Activated naive CD8-positive, alpha-beta T cell treated with anti-CD3 and anti-CD28 coated beads, Interleukin-2, amount 10 ng/mL, durations not matched to agents 7 days and 5 days (primary cell): ENCODE measurements at regions not wholly inside any gene's neighbourhood (a gene's known extent, or its start where the extent isn't known, plus 50 kb on each side); places are given as distances from the start of the nearest gene placed in this dataset.

Experiments used
- ATAC-seq: fragments of 150-1000 bp; cut with Tn5 transposase; one replicate; pipeline ENCODE4 v1.10.0; 2021; ENCODE audit warnings: low read depth, moderate library complexity
- POLR2A ChIA-PET: fragments of 350-600 bp; sonication (Branson Sonifier 250); formaldehyde crosslinking; loops from one replicate; lab custom pipeline; 2021; ENCODE audit warnings: antibody characterized with exemption; lab: Charles Lee
- DNase-seq: peaks from one replicate; pipeline ENCODE4 v3.0.0; 2021
- H3K27ac Mint-ChIP-seq: one replicate; pipeline ENCODE4 v1.8.0; 2022; ENCODE audit warnings: mild to moderate bottlenecking, mixed read lengths
- H3K27me3 Mint-ChIP-seq: one replicate; pipeline ENCODE4 v1.8.0; 2022; ENCODE audit warnings: mild to moderate bottlenecking, moderate library complexity, mixed read lengths
- H3K36me3 Mint-ChIP-seq: one replicate; pipeline ENCODE4 v1.8.0; 2021; ENCODE audit warnings: mild to moderate bottlenecking, mixed read lengths
- H3K4me1 Mint-ChIP-seq: one replicate; pipeline ENCODE4 v1.8.0; 2021; ENCODE audit warnings: mixed read lengths
- H3K4me3 Mint-ChIP-seq: one replicate; pipeline ENCODE4 v1.8.0; 2022; ENCODE audit warnings: mild to moderate bottlenecking, moderate library complexity, mixed read lengths
- H3K9me3 Mint-ChIP-seq: one replicate; pipeline ENCODE4 v1.8.0; 2021; ENCODE audit warnings: mixed read lengths

DNA sequence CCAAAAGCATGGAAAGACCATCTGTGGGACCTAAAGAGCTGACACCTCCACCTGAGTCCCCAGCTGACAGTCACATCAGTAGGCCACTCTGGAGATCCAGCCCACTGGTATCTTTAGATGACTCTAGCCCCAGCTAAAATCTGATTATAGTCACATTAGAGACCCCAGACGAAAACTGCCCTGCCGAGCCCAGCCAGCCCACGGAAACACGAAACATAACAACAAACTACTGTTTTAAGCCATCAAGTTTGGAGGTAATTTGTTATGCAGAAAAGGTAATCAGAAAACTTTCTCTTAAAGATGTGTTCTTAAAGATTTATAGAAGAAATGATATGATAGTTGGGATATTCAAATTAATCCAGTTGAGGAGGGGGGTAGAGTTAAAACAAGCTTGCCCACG lies 175.7 kb downstream of the DHX15 start:
- H3K27ac Mint-ChIP-seq, result no peak overlapping the region
- no peaks in the 10 kb centered on the region for H3K36me3 Mint-ChIP-seq
- no peak overlapping the region for H3K4me3 Mint-ChIP-seq
- POLR2A ChIA-PET, result no interaction called here
- H3K9me3 Mint-ChIP-seq, result no peaks in the 10 kb centered on the region
- ATAC-seq (no peak), DNase-seq (no peak)
- no peaks in the 10 kb centered on the region for H3K4me1 Mint-ChIP-seq
- H3K27me3 Mint-ChIP-seq, result peaks cover 2% of the 10 kb centered on the region

DNA sequence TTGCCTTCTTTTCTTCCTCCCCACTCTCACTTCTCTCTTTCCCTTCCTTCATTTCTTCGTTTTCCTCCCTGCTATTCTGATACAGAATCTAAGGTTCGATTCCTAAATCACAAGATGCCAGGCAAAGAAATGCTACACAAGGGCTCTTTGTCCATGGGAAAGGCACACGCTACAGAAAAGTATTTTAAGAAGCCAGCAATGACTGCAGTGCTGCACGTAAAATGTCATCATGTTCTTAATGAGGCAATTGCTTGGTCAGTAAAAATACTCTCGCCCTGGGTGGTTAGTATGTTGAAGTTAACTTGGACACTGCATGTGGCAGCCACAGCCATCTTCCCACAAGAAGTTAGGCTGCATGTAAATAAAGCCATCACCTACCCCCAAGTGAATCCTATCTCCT lies 178.4 kb downstream of the DHX15 start:
- H3K27me3 Mint-ChIP-seq, result peaks cover 2% of the 10 kb centered on the region
- no peaks in the 10 kb centered on the region for H3K9me3 Mint-ChIP-seq
- ATAC-seq (no peak), DNase-seq (no peak)
- H3K36me3 Mint-ChIP-seq, result no peaks in the 10 kb centered on the region
- H3K27ac Mint-ChIP-seq, result no peak overlapping the region
- H3K4me1 Mint-ChIP-seq, result no peaks in the 10 kb centered on the region
- H3K4me3 Mint-ChIP-seq, result no peak overlapping the region
- POLR2A ChIA-PET, result no interaction called here

DNA sequence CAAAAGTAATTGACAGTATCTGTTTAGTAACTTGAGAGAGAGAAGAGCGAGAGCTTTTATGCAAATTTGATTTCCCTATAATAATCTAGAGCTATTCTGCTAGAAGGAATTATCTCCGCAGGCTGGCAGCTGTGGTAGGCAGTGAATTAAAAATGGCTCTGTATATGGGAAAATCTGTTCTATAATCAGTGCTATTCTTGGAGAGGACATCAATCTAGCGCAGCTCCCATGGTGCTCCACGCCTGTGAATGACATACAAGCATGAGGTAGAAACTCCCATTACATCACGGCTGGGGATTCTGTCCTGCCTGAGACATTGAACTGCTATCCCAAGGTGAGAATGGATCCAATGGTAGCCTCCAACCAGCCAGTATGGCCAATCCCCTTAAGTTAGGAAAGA lies 179.0 kb downstream of the DHX15 start:
- Mint-ChIP-seq H3K27ac (no peak overlapping the region), H3K4me3 (no peak overlapping the region), H3K27me3 (peaks cover 2% of the 10 kb centered on the region), H3K4me1 (no peaks in the 10 kb centered on the region), H3K9me3 (no peaks in the 10 kb centered on the region), H3K36me3 (no peaks in the 10 kb centered on the region)
- ATAC-seq (no peak), DNase-seq (no peak)
- POLR2A ChIA-PET, result no interaction called here

DNA sequence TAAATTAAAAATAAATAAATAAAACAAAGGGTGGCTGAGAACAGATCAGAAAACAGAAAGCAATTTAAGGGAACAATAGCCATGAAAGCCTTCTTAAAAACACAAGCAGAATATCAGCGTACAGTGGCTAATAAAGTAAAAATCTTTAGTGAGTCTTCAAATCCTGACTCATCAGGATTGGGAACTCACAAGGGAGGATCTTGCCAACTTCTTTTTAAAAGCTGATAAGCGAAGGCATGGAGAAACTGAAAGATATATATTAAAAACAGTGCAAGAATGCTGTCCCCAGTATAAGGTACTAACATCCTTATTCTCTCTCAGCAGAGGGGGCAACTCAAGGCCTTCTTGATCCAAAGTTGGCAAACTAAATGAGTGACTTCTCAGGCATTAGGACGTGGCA lies 180.1 kb downstream of the DHX15 start:
- ATAC-seq (no peak), DNase-seq (no peak)
- Mint-ChIP-seq H3K36me3 (no peaks in the 10 kb centered on the region), H3K9me3 (no peaks in the 10 kb centered on the region), H3K4me3 (no peak overlapping the region), H3K27ac (no peak overlapping the region), H3K27me3 (peaks cover 2% of the 10 kb centered on the region), H3K4me1 (no peaks in the 10 kb centered on the region)
- POLR2A ChIA-PET, result no interaction called here

DNA sequence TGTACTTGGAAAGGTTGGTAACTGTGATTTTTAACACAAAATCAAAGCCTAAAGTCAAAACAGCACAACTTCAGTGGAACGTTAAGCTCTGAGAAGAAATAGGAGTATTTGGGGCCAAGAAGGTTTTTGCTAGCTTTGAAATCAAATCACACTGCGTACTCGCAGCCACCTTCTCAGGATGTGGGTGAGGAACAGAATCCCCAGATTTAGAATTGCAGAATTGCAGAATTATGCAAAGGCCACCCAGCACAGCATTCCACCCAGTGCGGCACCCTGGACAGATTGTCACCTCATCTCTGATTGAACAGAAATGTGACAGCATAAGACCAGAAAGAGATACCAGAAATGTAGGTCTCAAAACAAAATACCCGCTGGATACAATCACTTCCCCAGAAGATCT lies 181.1 kb downstream of the DHX15 start:
- no peak for ATAC-seq
- POLR2A ChIA-PET, result no interaction called here
- DNase-seq, result no peak
- peaks cover 4% of the 10 kb centered on the region for H3K27me3 Mint-ChIP-seq
- no peaks in the 10 kb centered on the region for H3K4me1 Mint-ChIP-seq
- H3K27ac Mint-ChIP-seq, result no peak overlapping the region
- no peaks in the 10 kb centered on the region for H3K36me3 Mint-ChIP-seq
- H3K4me3 Mint-ChIP-seq, result no peak overlapping the region
- no peaks in the 10 kb centered on the region for H3K9me3 Mint-ChIP-seq

DNA sequence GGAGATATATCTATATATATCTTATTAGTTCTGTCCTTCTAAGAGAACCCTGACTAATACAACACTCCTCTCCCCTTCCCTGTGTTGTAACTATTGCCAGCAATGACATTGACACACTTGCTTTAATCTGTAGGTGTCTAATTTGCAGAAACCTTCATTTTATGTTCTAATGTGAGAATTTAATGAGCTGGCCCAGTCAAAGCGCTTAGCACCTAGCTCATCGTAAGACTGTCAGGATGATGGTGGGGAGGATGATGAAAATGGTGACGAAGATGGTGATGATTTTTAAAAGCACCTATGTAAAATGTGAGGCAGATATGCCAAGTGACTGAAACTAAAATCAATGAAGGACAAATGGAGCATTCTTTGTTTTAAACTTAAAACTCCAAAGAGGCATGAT lies 183.8 kb downstream of the DHX15 start:
- Mint-ChIP-seq H3K4me3 (no peak overlapping the region), H3K27ac (no peak overlapping the region), H3K9me3 (no peaks in the 10 kb centered on the region), H3K27me3 (peaks cover 2% of the 10 kb centered on the region), H3K4me1 (no peaks in the 10 kb centered on the region), H3K36me3 (no peaks in the 10 kb centered on the region)
- no peak for DNase-seq
- ATAC-seq, result no peak
- POLR2A ChIA-PET, result no interaction called here

- no peak for ATAC-seq
- H3K4me1 Mint-ChIP-seq, result no peaks in the 10 kb centered on the region
Observed at GRCh38 chr4:24396988-24397387, 187.4 kb downstream of the DHX15 start.

DNA sequence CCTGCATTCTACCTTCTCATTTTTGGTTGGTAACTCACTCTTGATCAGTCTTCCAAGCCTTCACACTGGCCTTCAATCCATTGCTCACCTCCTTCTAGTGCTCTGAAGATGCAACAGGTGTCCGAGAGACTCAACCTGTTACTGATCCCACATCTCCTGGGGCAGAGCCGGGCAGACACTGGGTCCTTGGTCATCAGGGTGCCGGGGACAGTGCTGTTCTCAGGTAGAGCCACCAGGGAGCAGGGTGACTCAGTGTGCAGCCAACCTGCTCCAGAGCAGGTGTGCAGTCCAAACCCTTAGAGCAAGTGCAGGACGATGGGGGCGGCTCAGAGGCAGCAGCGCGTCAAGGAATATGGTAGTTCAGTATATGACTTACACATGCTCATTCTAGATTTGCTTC lies 188.4 kb downstream of the DHX15 start:
- Mint-ChIP-seq H3K27me3 (peaks cover 2% of the 10 kb centered on the region), H3K36me3 (no peaks in the 10 kb centered on the region), H3K4me3 (no peak overlapping the region), H3K27ac (no peak overlapping the region), H3K4me1 (no peaks in the 10 kb centered on the region), H3K9me3 (no peaks in the 10 kb centered on the region)
- ATAC-seq (no peak), DNase-seq (no peak)
- POLR2A ChIA-PET, result no interaction called here

More at GRCh38 chr4:24396988-24397387, 187.4 kb downstream of the DHX15 start:
- Mint-ChIP-seq H3K27me3 (peaks cover 2% of the 10 kb centered on the region), H3K4me3 (no peak overlapping the region), H3K36me3 (no peaks in the 10 kb centered on the region), H3K27ac (no peak overlapping the region), H3K9me3 (no peaks in the 10 kb centered on the region)
- POLR2A ChIA-PET, result no interaction called here
- DNase-seq, result no peak

DNA sequence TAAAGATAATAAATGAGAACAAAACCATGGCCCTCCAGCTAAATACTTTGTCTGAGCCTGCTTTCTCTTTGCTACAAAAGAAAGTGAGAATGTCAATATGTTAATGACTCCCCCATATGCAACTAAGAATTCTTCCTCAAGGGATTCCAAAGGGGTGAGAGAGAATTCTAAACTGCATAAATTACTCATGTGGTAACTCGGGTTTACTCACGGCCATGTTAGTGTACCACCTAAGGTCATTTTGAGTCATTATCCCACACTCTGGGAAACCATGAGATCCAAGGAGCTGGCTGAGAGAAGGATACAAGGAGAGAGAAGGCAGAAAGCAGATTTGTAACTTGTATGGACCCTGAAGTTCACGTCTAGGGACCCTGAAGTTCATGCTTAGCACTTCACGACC lies 190.3 kb downstream of the DHX15 start:
- Mint-ChIP-seq H3K27me3 (peaks cover 1% of the 10 kb centered on the region), H3K4me3 (no peak overlapping the region), H3K36me3 (no peaks in the 10 kb centered on the region), H3K9me3 (no peaks in the 10 kb centered on the region), H3K4me1 (no peaks in the 10 kb centered on the region), H3K27ac (no peak overlapping the region)
- DNase-seq (no peak), ATAC-seq (no peak)
- POLR2A ChIA-PET, result no interaction called here

DNA sequence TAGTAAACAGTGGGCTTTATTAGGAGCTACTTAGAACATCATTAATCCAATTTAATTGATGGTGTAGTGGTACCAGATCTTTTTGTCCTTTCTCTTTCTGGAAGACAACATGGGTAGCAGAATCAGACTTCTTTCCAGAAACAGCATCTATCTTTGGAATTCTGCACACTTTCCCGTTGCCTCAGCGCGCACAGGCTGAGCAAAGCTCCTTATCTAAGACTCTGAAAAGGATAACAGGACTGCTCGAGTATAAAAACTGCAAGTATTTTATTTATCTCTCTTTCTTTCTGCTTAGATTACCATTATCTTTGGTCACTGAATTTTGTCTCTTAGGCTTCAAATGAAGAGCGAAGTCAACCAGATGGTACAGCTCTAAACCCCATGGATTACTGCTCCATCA lies 191.7 kb downstream of the DHX15 start:
- H3K9me3 Mint-ChIP-seq, result peaks cover 2% of the 10 kb centered on the region
- H3K27ac Mint-ChIP-seq, result no peak overlapping the region
- H3K4me1 Mint-ChIP-seq, result no peaks in the 10 kb centered on the region
- no peaks in the 10 kb centered on the region for H3K36me3 Mint-ChIP-seq
- H3K4me3 Mint-ChIP-seq, result no peak overlapping the region
- ATAC-seq, result no peak
- POLR2A ChIA-PET, result no interaction called here
- DNase-seq, result no peak
- H3K27me3 Mint-ChIP-seq, result no peaks in the 10 kb centered on the region

- no peak overlapping the region for H3K27ac Mint-ChIP-seq
- ATAC-seq (no peak), DNase-seq (no peak)
- peaks cover 8% of the 10 kb centered on the region for H3K9me3 Mint-ChIP-seq
- POLR2A ChIA-PET, result no interaction called here
- no peaks in the 10 kb centered on the region for H3K4me1 Mint-ChIP-seq
- H3K36me3 Mint-ChIP-seq, result no peaks in the 10 kb centered on the region
- no peaks in the 10 kb centered on the region for H3K27me3 Mint-ChIP-seq
- H3K4me3 Mint-ChIP-seq, result no peak overlapping the region
Observed at GRCh38 chr4:24382381-24382780, 202.0 kb downstream of the DHX15 start.

- Mint-ChIP-seq H3K4me1 (no peaks in the 10 kb centered on the region), H3K4me3 (no peak overlapping the region), H3K27ac (no peak overlapping the region), H3K27me3 (no peaks in the 10 kb centered on the region), H3K36me3 (no peaks in the 10 kb centered on the region), H3K9me3 (peaks cover 5% of the 10 kb centered on the region)
- DNase-seq (no peak), ATAC-seq (no peak)
- POLR2A ChIA-PET, result no interaction called here
Observed at GRCh38 chr4:24380957-24381665, 203.2 kb downstream of the DHX15 start.

DNA sequence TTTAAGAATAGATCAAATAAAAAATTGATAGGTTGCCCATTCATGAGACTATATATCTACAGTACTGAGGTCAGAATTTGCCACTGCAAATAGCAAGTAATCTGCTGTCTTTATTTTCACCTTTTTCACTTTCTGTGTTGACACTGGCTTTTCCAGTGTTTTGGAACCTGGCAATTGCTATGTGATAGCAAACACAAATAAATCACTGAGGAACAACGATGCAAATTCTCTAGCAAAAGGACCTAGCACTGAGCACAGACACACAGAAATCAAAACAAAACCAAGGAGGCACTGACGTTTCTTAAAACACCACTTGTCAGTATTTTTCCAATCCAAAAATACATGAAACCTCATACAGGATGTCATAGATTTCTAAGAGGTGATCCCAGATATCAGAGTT lies 210.7 kb downstream of the DHX15 start:
- no peak overlapping the region for H3K4me3 Mint-ChIP-seq
- DNase-seq, result no peak

GRCh38 chr4:24372881-24373280 lies 211.5 kb downstream of the DHX15 start:
- no peak for ATAC-seq
- Mint-ChIP-seq H3K4me1 (no peaks in the 10 kb centered on the region), H3K4me3 (no peak overlapping the region)

More for the DNA sequence above, 210.7 kb downstream of the DHX15 start:
- Mint-ChIP-seq H3K27me3 (no peaks in the 10 kb centered on the region), H3K27ac (no peak overlapping the region), H3K9me3 (no peaks in the 10 kb centered on the region), H3K36me3 (no peaks in the 10 kb centered on the region), H3K4me1 (no peaks in the 10 kb centered on the region)
- ATAC-seq, result no peak
- POLR2A ChIA-PET, result no interaction called here

GRCh38 chr4:24372341-24372740 lies 212.0 kb downstream of the DHX15 start:
- Mint-ChIP-seq H3K27me3 (no peaks in the 10 kb centered on the region), H3K27ac (no peak overlapping the region), H3K9me3 (no peaks in the 10 kb centered on the region), H3K4me1 (no peaks in the 10 kb centered on the region), H3K36me3 (no peaks in the 10 kb centered on the region), H3K4me3 (no peak overlapping the region)
- DNase-seq, result no peak
- POLR2A ChIA-PET, result no interaction called here
- no peak for ATAC-seq

More at GRCh38 chr4:24372881-24373280, 211.5 kb downstream of the DHX15 start:
- no peaks in the 10 kb centered on the region for H3K27me3 Mint-ChIP-seq
- no peaks in the 10 kb centered on the region for H3K9me3 Mint-ChIP-seq
- H3K36me3 Mint-ChIP-seq, result no peaks in the 10 kb centered on the region
- DNase-seq, result no peak
- H3K27ac Mint-ChIP-seq, result no peak overlapping the region
- POLR2A ChIA-PET, result no interaction called here
